B cell (primary cell): ENCODE measurements at regions not wholly inside any gene's neighbourhood (a gene's known extent, or its start where the extent isn't known, plus 50 kb on each side); places are given as distances from the start of the nearest gene placed in this dataset.

ENCODE experiments used
- ATAC-seq: fragments of 200-7000 bp; cut with Tn5 transposase; one replicate; pipeline ENCODE4 v1.10.0; 2021; ENCODE audit warnings: low read depth, mild to moderate bottlenecking, moderate number of reproducible peaks, moderate library complexity
- CTCF ChIA-PET: fragments of 350-600 bp; sonication (Branson Sonifier 250); formaldehyde crosslinking; loops from one replicate; lab custom pipeline; 2021; ENCODE audit warnings: antibody characterized with exemption, inconsistent platforms; lab: Charles Lee
- POLR2A ChIA-PET: fragments of 350-600 bp; sonication (Branson Sonifier 250); formaldehyde crosslinking; loops from one replicate; lab custom pipeline; 2021; ENCODE audit warnings: antibody characterized with exemption; lab: Charles Lee
- DNase-seq: peaks from one replicate; pipeline ENCODE4 v3.0.0; 2013
- H2AFZ ChIP-seq: 2 replicates; pipeline ENCODE4 v1.6.1; 2012; ENCODE audit warnings: mild to moderate bottlenecking, low read depth, low read length; ENCODE audit not compliant: insufficient read depth, poor library complexity, severe bottlenecking
- H3K27ac ChIP-seq, 2 donors: 1 replicate in 1 of 2; 2 replicates in 1 of 2; pipeline ENCODE4 v1.5.1; 2012 to 2013; ENCODE audit warnings: low read length in 2 of 2, mild to moderate bottlenecking in 2 of 2, moderate library complexity in 1 of 2
- H3K27me3 ChIP-seq, 4 experiments: fragments of 200-600 bp in 1 of 4; sonication (generic) in 1 of 4; replicated peaks in 1 of 4; 1 replicate in 2 of 4; 2 replicates in 2 of 4; pipeline versions ENCODE4 v1.6.1 to v1.7.0; 2013 to 2016; ENCODE audit warnings: low read length in 3 of 4, mild to moderate bottlenecking in 2 of 4, mixed read lengths in 1 of 4, moderate library complexity in 1 of 4; ENCODE audit not compliant: insufficient read depth in 4 of 4, control insufficient read depth in 3 of 4; ENCODE audit errors: control extremely low read depth in 1 of 4
- H3K36me3 ChIP-seq, 2 experiments: replicated peaks in 1 of 2; 1 replicate in 1 of 2; 2 replicates in 1 of 2; pipeline versions ENCODE4 v1.6.1 to v1.7.1; 2013; ENCODE audit warnings: low read length in 1 of 2; ENCODE audit not compliant: insufficient read depth in 2 of 2, control insufficient read depth in 1 of 2; ENCODE audit errors: control extremely low read depth in 1 of 2, extremely low read depth in 1 of 2
- H3K4me1 ChIP-seq, 2 donors: fragments of 200-600 bp in 1 of 2; sonication (generic) in 1 of 2; 1 replicate in 1 of 2; 2 replicates in 1 of 2; pipeline versions ENCODE4 v1.5.1 to v1.6.1; 2013 to 2017; ENCODE audit warnings: low read length in 2 of 2; ENCODE audit not compliant: control insufficient read depth in 2 of 2, insufficient read depth in 2 of 2
- H3K4me2 ChIP-seq: replicated peaks from 2 replicates; pipeline ENCODE3; 2012; ENCODE audit warnings: mild to moderate bottlenecking, low read depth, low read length; ENCODE audit not compliant: poor library complexity, severe bottlenecking
- H3K4me3 ChIP-seq, 5 experiments: fragments of 200-600 bp in 1 of 5; sonication (generic) in 1 of 5; 1 replicate in 3 of 5; 2 replicates in 2 of 5; pipeline versions ENCODE4 v1.5.1 to v1.7.0; 2011 to 2016; ENCODE audit warnings: low read length in 4 of 5, mild to moderate bottlenecking in 4 of 5, low read depth in 2 of 5, control low read depth in 1 of 5, moderate library complexity in 1 of 5; ENCODE audit not compliant: insufficient read depth in 1 of 5; ENCODE audit errors: control extremely low read depth in 1 of 5, extremely low read depth in 1 of 5
- H3K79me2 ChIP-seq: fragments of 200-600 bp; sonication (generic); one replicate; pipeline ENCODE4 v1.6.0; 2016; ENCODE audit warnings: low read length; ENCODE audit not compliant: control insufficient read depth, insufficient read depth
- H3K9ac ChIP-seq: fragments of 200-600 bp; sonication (generic); 2 replicates; pipeline ENCODE4 v1.6.1; 2017; ENCODE audit warnings: mild to moderate bottlenecking, low read length, moderate library complexity
- H3K9me3 ChIP-seq, 3 donors: one replicate each; pipeline versions ENCODE4 v1.6.1 to v1.7.1; 2013; ENCODE audit warnings: low read length in 2 of 3; ENCODE audit not compliant: control insufficient read depth in 2 of 3, insufficient read depth in 1 of 3; ENCODE audit errors: control extremely low read depth in 1 of 3
- H4K20me1 ChIP-seq: 2 replicates; pipeline ENCODE4 v1.6.0; 2012; ENCODE audit warnings: mild to moderate bottlenecking, low read length; ENCODE audit not compliant: insufficient read depth, control insufficient read depth, poor library complexity, severe bottlenecking
- H3K27ac Mint-ChIP-seq: one replicate; pipeline ENCODE4 v1.8.0; 2021; ENCODE audit warnings: mixed read lengths
- H3K27me3 Mint-ChIP-seq: one replicate; pipeline ENCODE4 v1.8.0; 2021; ENCODE audit warnings: mixed read lengths
- H3K4me1 Mint-ChIP-seq: one replicate; pipeline ENCODE4 v1.8.0; 2021; ENCODE audit warnings: mixed read lengths
- H3K4me3 Mint-ChIP-seq: one replicate; pipeline ENCODE4 v1.8.0; 2021; ENCODE audit warnings: mixed read lengths
- H3K9me3 Mint-ChIP-seq: one replicate; pipeline ENCODE4 v1.8.0; 2022; ENCODE audit warnings: mixed read lengths; ENCODE audit not compliant: insufficient read depth
- EZH2 ChIP-seq: IDR thresholded peaks from 2 replicates; pipeline ENCODE4 v1.6.1; 2012; ENCODE audit warnings: borderline replicate concordance, low read depth, mild to moderate bottlenecking, moderate library complexity, low read length; ENCODE audit not compliant: insufficient read depth, poor library complexity, severe bottlenecking
- WGBS: methylation state at CpG from one replicate; pipeline ENCODE4 v1.1.5; 2013; ENCODE audit warnings: missing lambda C conversion rate; ENCODE audit not compliant: insufficient coverage; 5-methylcytosine and 5-hydroxymethylcytosine counted together
- intact Hi-C: fragments of 100-400 bp; cut with micrococcal nuclease; formaldehyde crosslinking; loops from one replicate; pipeline ENCODE4 v1.10.0; 2022
- TF ChIP-seq, protein P1 (sequence below): fragments of 200-600 bp; IDR thresholded peaks from one replicate; pipeline ENCODE4 v1.8.0; 2022; ENCODE audit warnings: antibody characterized with exemption, mild to moderate bottlenecking

DNA sequence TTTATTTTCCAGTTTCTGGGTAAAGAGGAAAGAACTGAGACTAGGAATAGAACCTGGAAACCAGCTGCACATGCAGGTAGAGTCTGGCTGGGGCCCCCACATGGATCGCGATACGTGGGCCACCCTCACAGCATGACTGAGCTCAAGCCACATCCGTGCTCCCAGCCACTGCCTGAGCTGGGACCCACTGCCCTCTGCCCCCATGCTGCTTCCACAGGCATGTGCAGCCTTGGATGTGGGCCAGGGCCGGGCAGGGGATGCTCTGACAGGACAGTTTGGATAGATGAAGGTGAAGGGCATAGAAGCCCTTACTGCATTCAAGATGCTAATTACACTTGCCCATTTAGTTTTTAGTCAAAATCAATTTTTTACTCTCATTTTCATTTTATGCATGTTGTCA, 321.2 kb downstream of the DCDC2C start:
- no peak overlapping the region for H3K4me3 ChIP-seq
- no peak overlapping the region for H2AFZ ChIP-seq
- H3K27ac ChIP-seq, result no peak overlapping the region
- TF ChIP-seq EZH2, result no peak
- TF ChIP-seq, protein P1, sequence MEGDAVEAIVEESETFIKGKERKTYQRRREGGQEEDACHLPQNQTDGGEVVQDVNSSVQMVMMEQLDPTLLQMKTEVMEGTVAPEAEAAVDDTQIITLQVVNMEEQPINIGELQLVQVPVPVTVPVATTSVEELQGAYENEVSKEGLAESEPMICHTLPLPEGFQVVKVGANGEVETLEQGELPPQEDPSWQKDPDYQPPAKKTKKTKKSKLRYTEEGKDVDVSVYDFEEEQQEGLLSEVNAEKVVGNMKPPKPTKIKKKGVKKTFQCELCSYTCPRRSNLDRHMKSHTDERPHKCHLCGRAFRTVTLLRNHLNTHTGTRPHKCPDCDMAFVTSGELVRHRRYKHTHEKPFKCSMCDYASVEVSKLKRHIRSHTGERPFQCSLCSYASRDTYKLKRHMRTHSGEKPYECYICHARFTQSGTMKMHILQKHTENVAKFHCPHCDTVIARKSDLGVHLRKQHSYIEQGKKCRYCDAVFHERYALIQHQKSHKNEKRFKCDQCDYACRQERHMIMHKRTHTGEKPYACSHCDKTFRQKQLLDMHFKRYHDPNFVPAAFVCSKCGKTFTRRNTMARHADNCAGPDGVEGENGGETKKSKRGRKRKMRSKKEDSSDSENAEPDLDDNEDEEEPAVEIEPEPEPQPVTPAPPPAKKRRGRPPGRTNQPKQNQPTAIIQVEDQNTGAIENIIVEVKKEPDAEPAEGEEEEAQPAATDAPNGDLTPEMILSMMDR, result no peak
- no peak overlapping the region for H3K9ac ChIP-seq
- H3K9me3 ChIP-seq, result peaks cover 0 to 20% (median 0%) of the 10 kb centered on the region in 3 donors
- H3K4me1 ChIP-seq, result no peaks in the 10 kb centered on the region
- DNase-seq (no peak), ATAC-seq (no peak)
- no peak overlapping the region for H3K4me2 ChIP-seq
- ChIA-PET CTCF (no interaction called here), POLR2A (no interaction called here)
- H3K4me1 Mint-ChIP-seq, result no peaks in the 10 kb centered on the region
- no peaks in the 10 kb centered on the region for H3K79me2 ChIP-seq
- intact Hi-C loops, result no loop called here
- no peak overlapping the region for H3K27ac Mint-ChIP-seq
- no peaks in the 10 kb centered on the region for H4K20me1 ChIP-seq
- H3K27me3 Mint-ChIP-seq, result no peaks in the 10 kb centered on the region
- H3K27me3 ChIP-seq, result no peaks in the 10 kb centered on the region
- no peaks in the 10 kb centered on the region for H3K36me3 ChIP-seq
- H3K9me3 Mint-ChIP-seq, result peaks cover 2% of the 10 kb centered on the region
- 100% methylated on average over 3 of the region's 5 CpGs for WGBS
- H3K4me3 Mint-ChIP-seq, result no peak overlapping the region

- no peak overlapping the region for H3K4me3 ChIP-seq
- H3K79me2 ChIP-seq, result no peaks in the 10 kb centered on the region
- no peak for DNase-seq
- POLR2A ChIA-PET, result no interaction called here
- intact Hi-C loops, result no loop called here
- no peak for ATAC-seq
- H3K36me3 ChIP-seq, result no peaks in the 10 kb centered on the region
- no peaks in the 10 kb centered on the region for H4K20me1 ChIP-seq
- Mint-ChIP-seq H3K9me3 (peaks cover 2% of the 10 kb centered on the region), H3K27me3 (no peaks in the 10 kb centered on the region), H3K4me1 (no peaks in the 10 kb centered on the region), H3K27ac (no peak overlapping the region), H3K4me3 (no peak overlapping the region)
- WGBS, result 75% methylated on average over 1 of the region's 2 CpGs
- H3K27ac ChIP-seq, result no peak overlapping the region
- H2AFZ ChIP-seq, result no peak overlapping the region
- CTCF ChIA-PET, result no interaction called here
- H3K9ac ChIP-seq, result no peak overlapping the region
- peaks cover 0 to 9% (median 0%) of the 10 kb centered on the region in 3 donors for H3K9me3 ChIP-seq
- no peaks in the 10 kb centered on the region for H3K4me1 ChIP-seq
- TF ChIP-seq EZH2, result no peak
- TF ChIP-seq, protein P1, result no peak
- H3K4me2 ChIP-seq, result no peak overlapping the region
- H3K27me3 ChIP-seq, result no peaks in the 10 kb centered on the region
Observed at GRCh38 chr2:4029081-4029480, 325.7 kb downstream of the DCDC2C start.
